SK-N-SH (cell line): ENCODE measurements at regions not wholly inside any gene's neighbourhood (a gene's known extent, or its start where the extent isn't known, plus 50 kb on each side); places are given as distances from the start of the nearest gene placed in this dataset.

ENCODE experiments used
- CTCF ChIA-PET: fragments of 300-600, 350-600 bp; formaldehyde crosslinking; extraction: SDS; loops from one replicate; lab custom pipeline; 2021; lab: Yijun Ruan, JAX
- POLR2A ChIA-PET: fragments of 350-600 bp; sonication (Branson Sonifier 250); formaldehyde crosslinking; extraction: SDS; loops from one replicate; lab custom pipeline; 2020; ENCODE audit warnings: antibody characterized with exemption, inconsistent platforms; lab: Yijun Ruan, JAX
- DNase-seq: peaks from one replicate; pipeline ENCODE4 v3.0.0; 2012
- H2AFZ ChIP-seq: fragments of 200-600 bp; sonication (generic); 2 replicates; pipeline ENCODE4 v1.8.1; 2016; ENCODE audit warnings: antibody characterized with exemption, mild to moderate bottlenecking, low read depth
- H3F3A ChIP-seq: fragments of 200-600 bp; sonication (generic); replicated peaks from 2 replicates; pipeline ENCODE3; 2016; ENCODE audit warnings: antibody characterized with exemption, mild to moderate bottlenecking; ENCODE audit not compliant: insufficient read depth
- H3K27ac ChIP-seq, 2 experiments: fragments of 200-500 bp in 1 of 2; fragments of 200-600 bp in 1 of 2; sonication (Bioruptor generic) in 1 of 2; sonication (generic), shearing (Covaris generic) in 1 of 2; 2 replicates each; pipeline versions ENCODE4 v1.5.1 to v1.6.1; 2014 to 2016; ENCODE audit warnings: low read depth in 2 of 2, inconsistent platforms in 1 of 2, low read length in 1 of 2, mild to moderate bottlenecking in 1 of 2, mixed read lengths in 1 of 2
- H3K27me3 ChIP-seq: fragments of 200-600 bp; sonication (generic), shearing (Covaris generic); 2 replicates; pipeline ENCODE4 v1.6.1; 2016; ENCODE audit warnings: mixed run types; ENCODE audit not compliant: insufficient read depth
- H3K36me3 ChIP-seq, 2 experiments: fragments of 200-500 bp in 1 of 2; fragments of 200-600 bp in 1 of 2; sonication (Bioruptor generic) in 1 of 2; sonication (generic) in 1 of 2; replicated peaks in 1 of 2; 2 replicates each; pipeline versions ENCODE3 to v1.5.1; 2014 to 2016; ENCODE audit warnings: low read length in 1 of 2, mild to moderate bottlenecking in 1 of 2; ENCODE audit not compliant: insufficient read depth in 2 of 2, control insufficient read depth in 1 of 2
- H3K4me1 ChIP-seq, 2 experiments: fragments of 200-500 bp in 1 of 2; fragments of 200-600 bp in 1 of 2; sonication (Bioruptor generic) in 1 of 2; sonication (generic), shearing (Covaris generic) in 1 of 2; 2 replicates each; pipeline versions ENCODE4 v1.5.1 to v1.6.1; 2014 to 2016; ENCODE audit warnings: low read depth in 1 of 2, low read length in 1 of 2, mixed run types in 1 of 2; ENCODE audit not compliant: insufficient read depth in 2 of 2, control insufficient read depth in 1 of 2
- H3K4me2 ChIP-seq: fragments of 200-600 bp; sonication (generic), shearing (Covaris generic); 2 replicates; pipeline ENCODE4 v1.6.1; 2017; ENCODE audit warnings: mixed run types
- H3K4me3 ChIP-seq, 2 experiments: fragments of 200-500 bp in 1 of 2; fragments of 200-600 bp in 1 of 2; sonication (Bioruptor generic) in 1 of 2; sonication (generic), shearing (Covaris generic) in 1 of 2; 2 replicates each; pipeline versions ENCODE4 v1.5.1 to v1.8.1; 2014 to 2016; ENCODE audit warnings: low read depth in 2 of 2, inconsistent platforms in 1 of 2, low read length in 1 of 2, mild to moderate bottlenecking in 1 of 2, mixed read lengths in 1 of 2, moderate library complexity in 1 of 2
- H3K79me2 ChIP-seq: fragments of 200-600 bp; sonication (generic); 2 replicates; pipeline ENCODE4 v1.8.1; 2017; ENCODE audit warnings: mild to moderate bottlenecking; ENCODE audit not compliant: insufficient read depth
- H3K9ac ChIP-seq: fragments of 200-600 bp; sonication (generic); 2 replicates; pipeline ENCODE4 v1.6.1; 2017; ENCODE audit warnings: mixed run types
- H3K9me2 ChIP-seq: fragments of 200-600 bp; sonication (generic); 2 replicates; pipeline ENCODE4 v1.6.1; 2017; ENCODE audit warnings: mixed run types
- H3K9me3 ChIP-seq: fragments of 200-600 bp; sonication (generic); 2 replicates; pipeline ENCODE4 v1.6.1; 2017; ENCODE audit warnings: mixed run types, mild to moderate bottlenecking, moderate library complexity
- H4K20me1 ChIP-seq: fragments of 200-600 bp; sonication (generic); 2 replicates; pipeline ENCODE4 v1.6.1; 2017; ENCODE audit warnings: mild to moderate bottlenecking, mixed run types; ENCODE audit not compliant: insufficient read depth
- ELF1 ChIP-seq: IDR thresholded peaks from 2 replicates; pipeline ENCODE4 v1.4.0; 2012
- EZH2phosphoT487 ChIP-seq: fragments of 200-600 bp; sonication (generic); IDR thresholded peaks from 2 replicates; pipeline ENCODE4 v1.6.1; 2017; ENCODE audit warnings: low read depth, mixed run types, mild to moderate bottlenecking, antibody characterized with exemption, moderate library complexity, borderline replicate concordance
- FOXJ3 ChIP-seq: sonication (generic); formaldehyde crosslinking; IDR thresholded peaks from 2 replicates; pipeline ENCODE4 v1.5.1; 2020; ENCODE audit warnings: mild to moderate bottlenecking, missing genetic modification reagents
- GABPA ChIP-seq: IDR thresholded peaks from 2 replicates; pipeline ENCODE4 v1.4.0; 2012; ENCODE audit warnings: low read depth, mild to moderate bottlenecking
- GATA2 ChIP-seq: sonication (generic); formaldehyde crosslinking; IDR thresholded peaks from 2 replicates; pipeline ENCODE4 v1.5.0; 2020; ENCODE audit warnings: mild to moderate bottlenecking, missing genetic modification reagents
- NRF1 ChIP-seq: IDR thresholded peaks from 2 replicates; pipeline ENCODE4 v1.6.1; 2012; ENCODE audit warnings: low read depth, mild to moderate bottlenecking, low read length
- SIN3A ChIP-seq: IDR thresholded peaks from 2 replicates; pipeline ENCODE4 v1.6.1; 2012; ENCODE audit warnings: low read depth, mild to moderate bottlenecking, low read length, moderate library complexity, borderline replicate concordance
- TAF1 ChIP-seq: IDR thresholded peaks from 2 replicates; pipeline ENCODE4 v1.6.1; 2012; ENCODE audit warnings: low read depth, mild to moderate bottlenecking, low read length, moderate library complexity, borderline replicate concordance
- TEAD4 ChIP-seq: IDR thresholded peaks from 2 replicates; pipeline ENCODE4 v1.4.0; 2012; ENCODE audit warnings: mild to moderate bottlenecking, borderline replicate concordance; ENCODE audit not compliant: insufficient read depth
- YY1 ChIP-seq: IDR thresholded peaks from 2 replicates; pipeline ENCODE4 v1.4.0; 2012; ENCODE audit warnings: low read depth, mild to moderate bottlenecking
- WGBS: methylation state at CpG from one replicate; pipeline ENCODE4 v1.1.6; 2017; ENCODE audit warnings: low lambda C conversion rate; 5-methylcytosine and 5-hydroxymethylcytosine counted together
- TF ChIP-seq, protein P1 (sequence below): IDR thresholded peaks from 2 replicates; pipeline ENCODE4 v1.4.0; 2012; ENCODE audit warnings: low read depth, borderline replicate concordance
- TF ChIP-seq, protein P2 (sequence below): IDR thresholded peaks from 2 replicates; pipeline ENCODE4 v1.4.0; 2012; ENCODE audit warnings: low read depth
- TF ChIP-seq, protein P3 (sequence below): IDR thresholded peaks from 2 replicates; pipeline ENCODE4 v1.4.0; 2012; ENCODE audit warnings: low read depth, borderline replicate concordance
- TF ChIP-seq, protein P4 (sequence below): IDR thresholded peaks from 2 replicates; pipeline ENCODE4 v1.6.1; 2012; ENCODE audit warnings: mild to moderate bottlenecking, low read depth, low read length, moderate library complexity
- TF ChIP-seq, protein P5 (sequence below): fragments of 150-350 bp; IDR thresholded peaks from 2 replicates; pipeline ENCODE4 v1.6.1; 2016; ENCODE audit warnings: mild to moderate bottlenecking, low read depth, low read length
- TF ChIP-seq, protein P6 (sequence below): fragments of 200-600 bp; sonication (generic); IDR thresholded peaks from 2 replicates; pipeline ENCODE4 v1.6.1; 2017; ENCODE audit warnings: antibody characterized with exemption, mild to moderate bottlenecking, moderate library complexity

DNA sequence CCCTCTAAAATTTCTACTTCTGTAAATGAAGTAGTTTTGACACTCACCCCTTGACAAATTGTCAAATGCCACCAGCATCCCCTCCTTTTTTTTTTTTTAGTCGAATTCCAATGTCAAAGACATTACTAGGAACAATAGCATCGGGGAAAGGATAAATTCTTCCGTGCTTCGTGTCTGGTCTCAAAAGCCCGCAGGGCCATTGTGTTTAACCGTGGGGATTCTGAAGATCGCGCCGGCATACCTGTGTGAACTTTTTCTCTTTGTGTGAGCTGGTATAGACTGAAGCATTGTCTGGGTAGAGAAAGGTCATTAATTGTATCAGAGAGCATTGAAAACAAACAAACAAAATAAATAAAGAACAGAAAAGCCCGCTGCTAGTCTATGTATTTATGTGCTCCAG lies 313.9 kb downstream of the ASMT start:
- Histone ChIP-seq H3K4me1 (no peaks in the 10 kb centered on the region), H3K27me3 (no peaks in the 10 kb centered on the region), H3K4me3 (no peak overlapping the region), H3F3A (peaks cover 13% of the 10 kb centered on the region), H3K9me3 (no peaks in the 10 kb centered on the region), H3K79me2 (no peaks in the 10 kb centered on the region), H2AFZ (no peak overlapping the region), H3K27ac (no peak overlapping the region), H3K9ac (no peak overlapping the region), H3K9me2 (no peaks in the 10 kb centered on the region), H4K20me1 (no peaks in the 10 kb centered on the region), H3K4me2 (no peak overlapping the region), H3K36me3 (no peaks in the 10 kb centered on the region)
- 81% methylated on average over 10 of the region's 10 CpGs for WGBS
- DNase-seq: no peak
- CTCF ChIA-PET: no interaction called here
- TF ChIP-seq EZH2phosphoT487 (no peak), YY1 (no peak), NRF1 (no peak), SIN3A (no peak), ELF1 (no peak), GATA2 (no peak), TAF1 (no peak), FOXJ3 (no peak), GABPA (no peak), TEAD4 (no peak)
- TF ChIP-seq, protein P1, sequence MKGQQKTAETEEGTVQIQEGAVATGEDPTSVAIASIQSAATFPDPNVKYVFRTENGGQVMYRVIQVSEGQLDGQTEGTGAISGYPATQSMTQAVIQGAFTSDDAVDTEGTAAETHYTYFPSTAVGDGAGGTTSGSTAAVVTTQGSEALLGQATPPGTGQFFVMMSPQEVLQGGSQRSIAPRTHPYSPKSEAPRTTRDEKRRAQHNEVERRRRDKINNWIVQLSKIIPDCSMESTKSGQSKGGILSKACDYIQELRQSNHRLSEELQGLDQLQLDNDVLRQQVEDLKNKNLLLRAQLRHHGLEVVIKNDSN: no peak
- TF ChIP-seq, protein P2, sequence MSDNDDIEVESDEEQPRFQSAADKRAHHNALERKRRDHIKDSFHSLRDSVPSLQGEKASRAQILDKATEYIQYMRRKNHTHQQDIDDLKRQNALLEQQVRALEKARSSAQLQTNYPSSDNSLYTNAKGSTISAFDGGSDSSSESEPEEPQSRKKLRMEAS: no peak
- TF ChIP-seq, protein P3, sequence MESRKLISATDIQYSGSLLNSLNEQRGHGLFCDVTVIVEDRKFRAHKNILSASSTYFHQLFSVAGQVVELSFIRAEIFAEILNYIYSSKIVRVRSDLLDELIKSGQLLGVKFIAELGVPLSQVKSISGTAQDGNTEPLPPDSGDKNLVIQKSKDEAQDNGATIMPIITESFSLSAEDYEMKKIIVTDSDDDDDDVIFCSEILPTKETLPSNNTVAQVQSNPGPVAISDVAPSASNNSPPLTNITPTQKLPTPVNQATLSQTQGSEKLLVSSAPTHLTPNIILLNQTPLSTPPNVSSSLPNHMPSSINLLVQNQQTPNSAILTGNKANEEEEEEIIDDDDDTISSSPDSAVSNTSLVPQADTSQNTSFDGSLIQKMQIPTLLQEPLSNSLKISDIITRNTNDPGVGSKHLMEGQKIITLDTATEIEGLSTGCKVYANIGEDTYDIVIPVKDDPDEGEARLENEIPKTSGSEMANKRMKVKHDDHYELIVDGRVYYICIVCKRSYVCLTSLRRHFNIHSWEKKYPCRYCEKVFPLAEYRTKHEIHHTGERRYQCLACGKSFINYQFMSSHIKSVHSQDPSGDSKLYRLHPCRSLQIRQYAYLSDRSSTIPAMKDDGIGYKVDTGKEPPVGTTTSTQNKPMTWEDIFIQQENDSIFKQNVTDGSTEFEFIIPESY: no peak
- TF ChIP-seq, protein P4, sequence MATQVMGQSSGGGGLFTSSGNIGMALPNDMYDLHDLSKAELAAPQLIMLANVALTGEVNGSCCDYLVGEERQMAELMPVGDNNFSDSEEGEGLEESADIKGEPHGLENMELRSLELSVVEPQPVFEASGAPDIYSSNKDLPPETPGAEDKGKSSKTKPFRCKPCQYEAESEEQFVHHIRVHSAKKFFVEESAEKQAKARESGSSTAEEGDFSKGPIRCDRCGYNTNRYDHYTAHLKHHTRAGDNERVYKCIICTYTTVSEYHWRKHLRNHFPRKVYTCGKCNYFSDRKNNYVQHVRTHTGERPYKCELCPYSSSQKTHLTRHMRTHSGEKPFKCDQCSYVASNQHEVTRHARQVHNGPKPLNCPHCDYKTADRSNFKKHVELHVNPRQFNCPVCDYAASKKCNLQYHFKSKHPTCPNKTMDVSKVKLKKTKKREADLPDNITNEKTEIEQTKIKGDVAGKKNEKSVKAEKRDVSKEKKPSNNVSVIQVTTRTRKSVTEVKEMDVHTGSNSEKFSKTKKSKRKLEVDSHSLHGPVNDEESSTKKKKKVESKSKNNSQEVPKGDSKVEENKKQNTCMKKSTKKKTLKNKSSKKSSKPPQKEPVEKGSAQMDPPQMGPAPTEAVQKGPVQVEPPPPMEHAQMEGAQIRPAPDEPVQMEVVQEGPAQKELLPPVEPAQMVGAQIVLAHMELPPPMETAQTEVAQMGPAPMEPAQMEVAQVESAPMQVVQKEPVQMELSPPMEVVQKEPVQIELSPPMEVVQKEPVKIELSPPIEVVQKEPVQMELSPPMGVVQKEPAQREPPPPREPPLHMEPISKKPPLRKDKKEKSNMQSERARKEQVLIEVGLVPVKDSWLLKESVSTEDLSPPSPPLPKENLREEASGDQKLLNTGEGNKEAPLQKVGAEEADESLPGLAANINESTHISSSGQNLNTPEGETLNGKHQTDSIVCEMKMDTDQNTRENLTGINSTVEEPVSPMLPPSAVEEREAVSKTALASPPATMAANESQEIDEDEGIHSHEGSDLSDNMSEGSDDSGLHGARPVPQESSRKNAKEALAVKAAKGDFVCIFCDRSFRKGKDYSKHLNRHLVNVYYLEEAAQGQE: no peak
- TF ChIP-seq, protein P5, sequence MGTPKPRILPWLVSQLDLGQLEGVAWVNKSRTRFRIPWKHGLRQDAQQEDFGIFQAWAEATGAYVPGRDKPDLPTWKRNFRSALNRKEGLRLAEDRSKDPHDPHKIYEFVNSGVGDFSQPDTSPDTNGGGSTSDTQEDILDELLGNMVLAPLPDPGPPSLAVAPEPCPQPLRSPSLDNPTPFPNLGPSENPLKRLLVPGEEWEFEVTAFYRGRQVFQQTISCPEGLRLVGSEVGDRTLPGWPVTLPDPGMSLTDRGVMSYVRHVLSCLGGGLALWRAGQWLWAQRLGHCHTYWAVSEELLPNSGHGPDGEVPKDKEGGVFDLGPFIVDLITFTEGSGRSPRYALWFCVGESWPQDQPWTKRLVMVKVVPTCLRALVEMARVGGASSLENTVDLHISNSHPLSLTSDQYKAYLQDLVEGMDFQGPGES: no peak
- TF ChIP-seq, protein P6, sequence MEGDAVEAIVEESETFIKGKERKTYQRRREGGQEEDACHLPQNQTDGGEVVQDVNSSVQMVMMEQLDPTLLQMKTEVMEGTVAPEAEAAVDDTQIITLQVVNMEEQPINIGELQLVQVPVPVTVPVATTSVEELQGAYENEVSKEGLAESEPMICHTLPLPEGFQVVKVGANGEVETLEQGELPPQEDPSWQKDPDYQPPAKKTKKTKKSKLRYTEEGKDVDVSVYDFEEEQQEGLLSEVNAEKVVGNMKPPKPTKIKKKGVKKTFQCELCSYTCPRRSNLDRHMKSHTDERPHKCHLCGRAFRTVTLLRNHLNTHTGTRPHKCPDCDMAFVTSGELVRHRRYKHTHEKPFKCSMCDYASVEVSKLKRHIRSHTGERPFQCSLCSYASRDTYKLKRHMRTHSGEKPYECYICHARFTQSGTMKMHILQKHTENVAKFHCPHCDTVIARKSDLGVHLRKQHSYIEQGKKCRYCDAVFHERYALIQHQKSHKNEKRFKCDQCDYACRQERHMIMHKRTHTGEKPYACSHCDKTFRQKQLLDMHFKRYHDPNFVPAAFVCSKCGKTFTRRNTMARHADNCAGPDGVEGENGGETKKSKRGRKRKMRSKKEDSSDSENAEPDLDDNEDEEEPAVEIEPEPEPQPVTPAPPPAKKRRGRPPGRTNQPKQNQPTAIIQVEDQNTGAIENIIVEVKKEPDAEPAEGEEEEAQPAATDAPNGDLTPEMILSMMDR: no peak
- POLR2A ChIA-PET: no interaction called here
